ENCODE measurements at regions not wholly inside any gene's neighbourhood (a gene's known extent, or its start where the extent isn't known, plus 50 kb on each side); places are given as distances from the start of the nearest gene placed in this dataset.

DNA sequence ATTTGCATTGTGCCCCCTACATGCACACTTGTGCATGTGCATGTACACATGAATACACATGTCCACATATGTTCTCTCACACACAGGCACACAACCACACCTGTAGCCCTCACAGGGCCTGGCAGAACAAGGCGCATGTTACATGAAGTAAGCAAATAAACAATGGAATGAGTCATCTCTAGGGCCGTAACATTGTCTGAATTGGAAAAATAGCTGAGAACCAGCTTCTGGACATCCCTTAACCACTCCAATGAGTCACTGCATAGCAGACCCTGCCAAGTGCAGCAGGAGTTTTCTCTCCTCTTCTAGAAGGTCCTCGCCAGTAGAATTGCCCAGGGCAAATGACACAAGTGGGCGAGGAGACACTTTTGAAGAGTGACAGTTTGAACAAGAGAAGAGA lies 66.1 kb downstream of the MAGEA10 start:
- H3K9me3 ChIP-seq (replicated peaks; ENCODE audit: control insufficient read depth, insufficient read depth, low read length), result no peaks in the 10 kb centered on the region
- H3K9ac ChIP-seq (ENCODE audit: control insufficient read depth, insufficient read depth, low read length), result no peak overlapping the region
- CTCF ChIA-PET, result no interaction called here
- TF ChIP-seq, protein P1, sequence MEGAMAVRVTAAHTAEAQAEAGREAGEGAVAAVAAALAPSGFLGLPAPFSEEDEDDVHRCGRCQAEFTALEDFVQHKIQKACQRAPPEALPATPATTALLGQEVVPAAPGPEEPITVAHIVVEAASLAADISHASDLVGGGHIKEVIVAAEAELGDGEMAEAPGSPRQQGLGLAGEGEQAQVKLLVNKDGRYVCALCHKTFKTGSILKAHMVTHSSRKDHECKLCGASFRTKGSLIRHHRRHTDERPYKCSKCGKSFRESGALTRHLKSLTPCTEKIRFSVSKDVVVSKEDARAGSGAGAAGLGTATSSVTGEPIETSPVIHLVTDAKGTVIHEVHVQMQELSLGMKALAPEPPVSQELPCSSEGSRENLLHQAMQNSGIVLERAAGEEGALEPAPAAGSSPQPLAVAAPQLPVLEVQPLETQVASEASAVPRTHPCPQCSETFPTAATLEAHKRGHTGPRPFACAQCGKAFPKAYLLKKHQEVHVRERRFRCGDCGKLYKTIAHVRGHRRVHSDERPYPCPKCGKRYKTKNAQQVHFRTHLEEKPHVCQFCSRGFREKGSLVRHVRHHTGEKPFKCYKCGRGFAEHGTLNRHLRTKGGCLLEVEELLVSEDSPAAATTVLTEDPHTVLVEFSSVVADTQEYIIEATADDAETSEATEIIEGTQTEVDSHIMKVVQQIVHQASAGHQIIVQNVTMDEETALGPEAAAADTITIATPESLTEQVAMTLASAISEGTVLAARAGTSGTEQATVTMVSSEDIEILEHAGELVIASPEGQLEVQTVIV (IDR thresholded peaks at IDR 0.05; ENCODE audit: borderline replicate concordance, partially characterized antibody), result no peak
- no peak for TF ChIP-seq HDGF (IDR thresholded peaks at IDR 0.05)
- no peak for TF ChIP-seq HDAC6 (IDR thresholded peaks at IDR 0.05; ENCODE audit: unreplicated experiment)
- no peak for TF ChIP-seq ZNF622 (IDR thresholded peaks at IDR 0.05)
- TF ChIP-seq NFXL1 (IDR thresholded peaks at IDR 0.05; ENCODE audit: borderline replicate concordance), result no peak
- TF ChIP-seq CHD1 (IDR thresholded peaks at IDR 0.05; ENCODE audit: low read depth, low read length), result no peak
- TF ChIP-seq ZZZ3 (IDR thresholded peaks at IDR 0.05; ENCODE audit: control insufficient read depth, insufficient read length, low read depth), result no peak
- TF ChIP-seq, protein P2, sequence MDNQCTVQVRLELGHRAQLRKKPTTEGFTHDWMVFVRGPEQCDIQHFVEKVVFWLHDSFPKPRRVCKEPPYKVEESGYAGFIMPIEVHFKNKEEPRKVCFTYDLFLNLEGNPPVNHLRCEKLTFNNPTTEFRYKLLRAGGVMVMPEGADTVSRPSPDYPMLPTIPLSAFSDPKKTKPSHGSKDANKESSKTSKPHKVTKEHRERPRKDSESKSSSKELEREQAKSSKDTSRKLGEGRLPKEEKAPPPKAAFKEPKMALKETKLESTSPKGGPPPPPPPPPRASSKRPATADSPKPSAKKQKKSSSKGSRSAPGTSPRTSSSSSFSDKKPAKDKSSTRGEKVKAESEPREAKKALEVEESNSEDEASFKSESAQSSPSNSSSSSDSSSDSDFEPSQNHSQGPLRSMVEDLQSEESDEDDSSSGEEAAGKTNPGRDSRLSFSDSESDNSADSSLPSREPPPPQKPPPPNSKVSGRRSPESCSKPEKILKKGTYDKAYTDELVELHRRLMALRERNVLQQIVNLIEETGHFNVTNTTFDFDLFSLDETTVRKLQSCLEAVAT (IDR thresholded peaks at IDR 0.05), result no peak
- TF ChIP-seq SREBF2 (IDR thresholded peaks at IDR 0.05; ENCODE audit: low read length), result no peak
- TF ChIP-seq, protein P3, sequence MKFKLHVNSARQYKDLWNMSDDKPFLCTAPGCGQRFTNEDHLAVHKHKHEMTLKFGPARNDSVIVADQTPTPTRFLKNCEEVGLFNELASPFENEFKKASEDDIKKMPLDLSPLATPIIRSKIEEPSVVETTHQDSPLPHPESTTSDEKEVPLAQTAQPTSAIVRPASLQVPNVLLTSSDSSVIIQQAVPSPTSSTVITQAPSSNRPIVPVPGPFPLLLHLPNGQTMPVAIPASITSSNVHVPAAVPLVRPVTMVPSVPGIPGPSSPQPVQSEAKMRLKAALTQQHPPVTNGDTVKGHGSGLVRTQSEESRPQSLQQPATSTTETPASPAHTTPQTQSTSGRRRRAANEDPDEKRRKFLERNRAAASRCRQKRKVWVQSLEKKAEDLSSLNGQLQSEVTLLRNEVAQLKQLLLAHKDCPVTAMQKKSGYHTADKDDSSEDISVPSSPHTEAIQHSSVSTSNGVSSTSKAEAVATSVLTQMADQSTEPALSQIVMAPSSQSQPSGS (IDR thresholded peaks at IDR 0.05; ENCODE audit: low read length), result no peak
- no peak for TF ChIP-seq RAD21 (IDR thresholded peaks at IDR 0.05; ENCODE audit: insufficient read depth, low read depth, low read length)
- TF ChIP-seq HCFC1 (IDR thresholded peaks at IDR 0.05; ENCODE audit: low read length), result no peak
- intact Hi-C loops (cut with micrococcal nuclease; ENCODE audit: unreplicated experiment), result no loop called here
- whole genome bisulfite sequencing (ENCODE audit: insufficient coverage, insufficient replicate concordance, low lambda C conversion rate, missing lambda C conversion rate), result 9% methylated on average over 4 of the region's 4 CpGs
- H3K79me2 ChIP-seq (ENCODE audit: control insufficient read depth, insufficient read depth, low read length), result no peaks in the 10 kb centered on the region
- RAD21 ChIA-PET (ENCODE audit: unreplicated experiment), result no interaction called here
- no peak for DNase-seq (ENCODE audit: low read depth, low spot score)
- H3K4me3 ChIP-seq, result no peak overlapping the region
- in situ Hi-C loops (cut with MboI), result no loop called here
- FAIRE-seq, result no peak
- POLR2A ChIA-PET, result no interaction called here
- no TSS peak for BruUV-seq (replicated peaks)
- no peak overlapping the region for H3K4me2 ChIP-seq (ENCODE audit: control insufficient read depth, insufficient read depth)
- no peaks in the 10 kb centered on the region for H4K20me1 ChIP-seq (ENCODE audit: control insufficient read depth, insufficient read depth)
- H3K27ac ChIP-seq (ENCODE audit: control insufficient read depth, insufficient read depth), result no peak overlapping the region
- SMC1A ChIA-PET (ENCODE audit: uncharacterized antibody, unreplicated experiment), result no interaction called here
- no peaks in the 10 kb centered on the region for H3K36me3 ChIP-seq (ENCODE audit: control insufficient read depth in 2 of 2, insufficient read depth in 2 of 2, low read length in 1 of 2)
- no peaks in the 10 kb centered on the region for H3K27me3 ChIP-seq (replicated peaks in 1 of 2; ENCODE audit: control insufficient read depth in 2 of 2, insufficient read depth in 2 of 2, low read length in 1 of 2)
- ATAC-seq, result no peak
- H2AFZ ChIP-seq (ENCODE audit: control insufficient read depth, low read depth, low read length), result no peak overlapping the region
- no peaks in the 10 kb centered on the region for H3K4me1 ChIP-seq (ENCODE audit: control insufficient read depth, insufficient read depth, low read length)

Measured in GM12878 (cell line).